NB4 (cell line): ENCODE measurements at regions not wholly inside any gene's neighbourhood (a gene's known extent, or its start where the extent isn't known, plus 50 kb on each side); places are given as distances from the start of the nearest gene placed in this dataset.

Source experiments
- CTCF ChIP-seq: IDR thresholded peaks from one replicate; pipeline ENCODE4 v1.5.1; 2012; ENCODE audit warnings: low read depth, low read length
- POLR2A ChIP-seq: IDR thresholded peaks from 2 replicates; pipeline ENCODE4 v1.6.1; 2011; ENCODE audit warnings: mild to moderate bottlenecking; ENCODE audit not compliant: insufficient read length; ENCODE audit errors: extremely low read depth

GRCh38 chr6:67493682-67494081, 1141.4 kb upstream of the ADGRB3 start:
- no peak for TF ChIP-seq CTCF
- TF ChIP-seq POLR2A: no peak
